ENCODE measurements at regions not wholly inside any gene's neighbourhood (a gene's known extent, or its start where the extent isn't known, plus 50 kb on each side); places are given as distances from the start of the nearest gene placed in this dataset.
A peak's percentile ranks its signal among the peaks of the same experiment; 100 is the strongest.

- DNase-seq, result no peak
Measured at GRCh38 chr5:18119156-18119785, 485.0 kb downstream of the TAF11L14 start.

- DNase-seq, result peak; percentile 35
Measured at GRCh38 chr5:18141222-18141621, 507.0 kb downstream of the TAF11L14 start.

- DNase-seq, result no peak
Measured at GRCh38 chr5:18142831-18143230, 508.6 kb downstream of the TAF11L14 start.

- DNase-seq, result no peak
Measured at GRCh38 chr5:18152671-18153070, 518.4 kb downstream of the TAF11L14 start.

GRCh38 chr5:18158166-18158565 lies 523.9 kb downstream of the TAF11L14 start:
- no peak for DNase-seq

- no peak for DNase-seq
Measured at GRCh38 chr5:18159331-18159730, 525.1 kb downstream of the TAF11L14 start.

- DNase-seq, result no peak
Measured at GRCh38 chr5:18171684-18172083, 537.4 kb downstream of the TAF11L14 start.

- no peak for DNase-seq
Measured at GRCh38 chr5:18179579-18179978, 545.3 kb downstream of the TAF11L14 start.

- DNase-seq, result no peak
Measured at GRCh38 chr5:18181575-18181974, 547.3 kb downstream of the TAF11L14 start.

- no peak for DNase-seq
Measured at GRCh38 chr5:18195910-18196309, 561.6 kb downstream of the TAF11L14 start.

GRCh38 chr5:18197734-18198133 lies 563.5 kb downstream of the TAF11L14 start:
- DNase-seq, result no peak

GRCh38 chr5:18202164-18202563 lies 567.9 kb downstream of the TAF11L14 start:
- no peak for DNase-seq

GRCh38 chr5:18203296-18203695 lies 569.0 kb downstream of the TAF11L14 start:
- no peak for DNase-seq

- DNase-seq, result no peak
Measured at GRCh38 chr5:18213666-18214065, 579.4 kb downstream of the TAF11L14 start.

- no peak for DNase-seq
Measured at GRCh38 chr5:18216016-18216415, 581.8 kb downstream of the TAF11L14 start.

- no peak for DNase-seq
Measured at GRCh38 chr5:18216729-18217128, 582.5 kb downstream of the TAF11L14 start.

- DNase-seq, result no peak
Measured at GRCh38 chr5:18219241-18219640, 585.0 kb downstream of the TAF11L14 start.

GRCh38 chr5:18220631-18221030 lies 586.4 kb downstream of the TAF11L14 start:
- no peak for DNase-seq

GRCh38 chr5:18236386-18236785 lies 602.1 kb downstream of the TAF11L14 start:
- no peak for DNase-seq

- no peak for DNase-seq
Measured at GRCh38 chr5:18238321-18238720, 604.1 kb downstream of the TAF11L14 start.

- DNase-seq, result no peak
Measured at GRCh38 chr5:18240971-18241370, 606.7 kb downstream of the TAF11L14 start.

- DNase-seq, result no peak
Measured at GRCh38 chr5:18243846-18244245, 609.6 kb downstream of the TAF11L14 start.

- DNase-seq, result no peak
Measured at GRCh38 chr5:18244309-18244708, 610.0 kb downstream of the TAF11L14 start.

GRCh38 chr5:18252559-18252958 lies 618.3 kb downstream of the TAF11L14 start:
- DNase-seq, result no peak

- DNase-seq, result no peak
Measured at GRCh38 chr5:18264126-18264882, 630.0 kb downstream of the TAF11L14 start.

Data from NCI-H2171 (cell line).